Stimulated activated naive CD4-positive, alpha-beta T cell treated with Interleukin-2 at 50 U/mL for 16 hours (primary cell): ENCODE measurements at regions not wholly inside any gene's neighbourhood (a gene's known extent, or its start where the extent isn't known, plus 50 kb on each side); places are given as distances from the start of the nearest gene placed in this dataset.
"Not testable (repeated sequence)": the region's sequence is repeated elsewhere in the genome, so short reads cannot be mapped to it uniquely, and the experiment has no call there.

ENCODE experiments used
- DNase-seq: peaks from one replicate; lab custom pipeline; 2025; lab: John Stamatoyannopoulos, UW

- no peak for DNase-seq
Measured at GRCh38 chr21:14683063-14683462, 136.9 kb upstream of the SAMSN1 start.

- DNase-seq, result no peak
Measured at GRCh38 chr21:14678973-14679574, 133.0 kb upstream of the SAMSN1 start.

- DNase-seq, result no peak
Measured at GRCh38 chr21:14677639-14678179, 131.6 kb upstream of the SAMSN1 start.

GRCh38 chr21:14677013-14677412 is 130.9 kb upstream of the SAMSN1 start:
- no peak for DNase-seq

- no peak for DNase-seq
Measured at GRCh38 chr21:14675774-14676530, 129.8 kb upstream of the SAMSN1 start.

- no peak for DNase-seq
Measured at GRCh38 chr21:14673649-14674048, 127.5 kb upstream of the SAMSN1 start.

GRCh38 chr21:14672466-14672865 is 126.4 kb upstream of the SAMSN1 start:
- DNase-seq, result no peak

GRCh38 chr21:14670409-14670808 is 124.3 kb upstream of the SAMSN1 start:
- no peak for DNase-seq

GRCh38 chr21:14669092-14669491 is 123.0 kb upstream of the SAMSN1 start:
- DNase-seq, result not testable (repeated sequence)

- no peak for DNase-seq
Measured at GRCh38 chr21:14657241-14658008, 111.3 kb upstream of the SAMSN1 start.

- DNase-seq, result no peak
Measured at GRCh38 chr21:14646893-14647292, 100.8 kb upstream of the SAMSN1 start.

GRCh38 chr21:14645702-14646101 is 99.6 kb upstream of the SAMSN1 start:
- DNase-seq, result no peak

- DNase-seq, result no peak
Measured at GRCh38 chr21:14632359-14632758, 86.2 kb upstream of the SAMSN1 start.

GRCh38 chr21:14630556-14631069 is 84.5 kb upstream of the SAMSN1 start:
- DNase-seq, result no peak

GRCh38 chr21:14629461-14629860 is 83.3 kb upstream of the SAMSN1 start:
- no peak for DNase-seq

GRCh38 chr21:14623079-14623478 is 77.0 kb upstream of the SAMSN1 start:
- not testable (repeated sequence) for DNase-seq

- DNase-seq, result no peak
Measured at GRCh38 chr21:14620152-14620551, 74.0 kb upstream of the SAMSN1 start.

- no peak for DNase-seq
Measured at GRCh38 chr21:14617871-14618270, 71.8 kb upstream of the SAMSN1 start.

GRCh38 chr21:14617040-14617393 is 70.9 kb upstream of the SAMSN1 start:
- DNase-seq, result no peak

- DNase-seq, result no peak
Measured at GRCh38 chr21:14616380-14617039, 70.4 kb upstream of the SAMSN1 start.

GRCh38 chr21:14615359-14615974 is 69.4 kb upstream of the SAMSN1 start:
- DNase-seq, result no peak

GRCh38 chr21:14614287-14614686 is 68.2 kb upstream of the SAMSN1 start:
- no peak for DNase-seq
